ENCODE measurements at regions not wholly inside any gene's neighbourhood (a gene's known extent, or its start where the extent isn't known, plus 50 kb on each side); places are given as distances from the start of the nearest gene placed in this dataset.
"Not testable (repeated sequence)": the region's sequence is repeated elsewhere in the genome, so short reads cannot be mapped to it uniquely, and the experiment has no call there.

DNA sequence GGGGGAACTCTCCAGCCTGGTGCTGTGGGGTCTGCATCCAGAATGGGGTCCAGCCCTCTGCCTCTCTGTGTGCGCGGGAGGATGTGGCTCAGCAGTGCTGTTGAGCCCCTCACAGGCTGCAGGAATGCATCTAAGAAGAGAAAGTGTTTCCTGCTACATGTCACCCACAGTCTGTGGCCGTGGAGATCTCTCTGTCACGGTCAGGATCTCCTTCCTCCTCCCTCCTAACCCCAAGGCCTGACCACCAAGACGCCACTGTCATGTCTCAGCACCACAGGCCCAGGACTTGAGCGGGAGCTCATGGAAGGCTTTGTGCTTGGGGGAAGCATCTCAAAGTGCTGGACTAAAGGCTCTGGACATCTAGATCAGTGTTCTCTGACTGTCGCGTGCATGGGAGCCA, 90.1 kb downstream of the SREK1 start:
- DNase-seq (ENCODE audit: low spot score) = no peak

- DNase-seq (ENCODE audit: low spot score) = no peak
Observed at GRCh38 chr5:66238435-66238834, 94.3 kb downstream of the SREK1 start.

- DNase-seq (ENCODE audit: low spot score) = peak; percentile 33
Observed at GRCh38 chr5:66239034-66239433, 94.9 kb downstream of the SREK1 start.

- DNase-seq (ENCODE audit: low spot score) = no peak
Observed at GRCh38 chr5:66241136-66241825, 97.2 kb downstream of the SREK1 start.

GRCh38 chr5:66242050-66242715, 98.1 kb downstream of the SREK1 start:
- DNase-seq (ENCODE audit: low spot score) = no peak

DNA sequence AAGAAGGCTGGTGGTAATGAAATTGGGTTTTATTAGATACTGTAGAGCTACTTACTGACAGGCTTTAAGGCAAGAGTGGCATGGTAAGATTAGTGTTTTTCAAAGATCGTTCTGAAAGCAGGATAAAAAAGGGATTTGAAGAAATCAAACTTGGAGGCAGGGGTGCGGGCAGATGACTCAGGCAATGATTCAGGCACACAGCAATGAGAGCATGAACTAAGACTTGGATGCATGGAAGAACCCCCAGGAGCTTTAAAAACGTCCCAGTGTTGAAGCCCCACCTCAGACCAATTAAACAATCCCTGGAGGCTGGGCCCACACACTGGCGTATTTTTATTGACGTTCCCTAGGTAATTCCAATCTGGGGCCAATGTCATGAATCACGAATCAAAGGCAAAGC, 102.5 kb downstream of the SREK1 start:
- DNase-seq (ENCODE audit: low spot score) = no peak

DNA sequence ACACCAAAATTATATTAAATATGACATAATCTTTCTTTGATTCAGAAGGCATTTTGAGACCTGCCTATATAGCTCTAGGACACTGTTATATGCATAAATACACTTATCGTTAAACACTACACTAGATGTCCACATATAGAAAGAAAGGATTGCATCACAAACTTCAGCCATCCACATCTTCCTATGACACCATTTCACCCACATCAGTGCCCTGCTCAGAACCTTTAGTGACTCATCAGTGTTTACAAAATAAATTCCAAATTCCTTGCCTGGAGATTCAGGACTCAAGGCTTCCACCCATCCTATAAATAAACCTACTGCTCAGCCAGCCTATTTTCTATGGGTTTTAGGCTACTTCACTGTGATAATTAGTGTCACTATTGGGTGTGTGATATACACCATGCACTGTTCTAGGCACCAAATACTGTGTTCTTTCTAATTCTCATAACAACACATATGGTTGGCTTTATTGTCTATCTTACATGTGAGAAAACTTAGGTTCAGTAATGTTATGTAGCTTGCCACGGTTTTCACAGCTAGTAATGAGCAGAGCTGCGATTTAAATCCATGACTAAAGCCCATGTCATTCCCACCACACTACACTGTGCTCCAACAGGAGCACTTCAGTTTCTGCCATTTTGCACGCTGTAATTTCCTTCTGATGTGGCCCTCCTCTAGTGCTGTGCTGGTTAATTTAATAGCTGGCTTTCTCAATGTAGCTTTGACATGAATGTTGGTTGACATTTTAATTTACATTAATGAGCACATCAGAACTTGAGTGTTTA, 103.3 kb downstream of the SREK1 start:
- DNase-seq (ENCODE audit: low spot score) = no peak

DNA sequence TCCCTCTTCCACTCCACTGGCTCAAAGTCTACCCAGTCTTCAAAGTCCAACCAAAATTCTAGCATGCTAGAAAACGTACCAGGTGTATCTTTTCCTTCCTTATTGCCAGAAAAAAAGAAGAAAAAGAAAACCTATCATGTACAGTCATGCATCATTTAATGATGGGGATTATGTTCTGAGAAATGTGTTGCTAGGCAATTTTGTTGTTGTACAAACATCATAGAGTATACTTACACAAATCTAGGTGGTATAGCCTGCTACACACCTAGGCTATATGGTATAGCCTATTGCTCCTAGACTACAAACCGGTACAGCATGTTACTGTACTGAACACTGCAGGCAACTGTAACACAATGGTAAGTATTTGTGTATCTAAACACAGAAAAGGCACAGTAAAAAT, 104.8 kb downstream of the SREK1 start:
- no peak for DNase-seq (ENCODE audit: low spot score)

GRCh38 chr5:66249920-66250319, 105.8 kb downstream of the SREK1 start:
- no peak for DNase-seq (ENCODE audit: low spot score)

DNA sequence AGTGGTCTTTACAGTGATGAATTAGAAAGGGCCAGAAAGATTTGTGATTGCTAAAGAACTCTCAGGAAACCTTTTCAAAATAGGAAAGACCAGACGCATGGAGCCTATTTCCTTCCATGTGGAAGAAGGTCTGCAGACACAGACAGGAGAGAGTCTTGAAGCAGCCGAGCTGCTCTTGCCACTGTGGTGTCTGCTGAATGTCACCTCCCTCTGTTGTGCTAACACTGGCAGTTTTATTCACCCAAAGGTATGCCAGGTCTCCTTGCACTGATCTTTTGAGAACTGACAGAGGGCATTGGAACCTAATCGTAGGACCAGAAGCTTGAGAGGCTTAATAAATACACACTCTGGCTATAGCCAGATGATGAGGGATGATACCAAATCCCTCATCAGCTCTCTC, 108.7 kb downstream of the SREK1 start:
- no peak for DNase-seq (ENCODE audit: low spot score)

- DNase-seq (ENCODE audit: low spot score) = peak; percentile 18
Observed at GRCh38 chr5:66255714-66256113, 111.6 kb downstream of the SREK1 start.

GRCh38 chr5:66273121-66273520, 129.0 kb downstream of the SREK1 start:
- DNase-seq (ENCODE audit: low spot score) = no peak

DNA sequence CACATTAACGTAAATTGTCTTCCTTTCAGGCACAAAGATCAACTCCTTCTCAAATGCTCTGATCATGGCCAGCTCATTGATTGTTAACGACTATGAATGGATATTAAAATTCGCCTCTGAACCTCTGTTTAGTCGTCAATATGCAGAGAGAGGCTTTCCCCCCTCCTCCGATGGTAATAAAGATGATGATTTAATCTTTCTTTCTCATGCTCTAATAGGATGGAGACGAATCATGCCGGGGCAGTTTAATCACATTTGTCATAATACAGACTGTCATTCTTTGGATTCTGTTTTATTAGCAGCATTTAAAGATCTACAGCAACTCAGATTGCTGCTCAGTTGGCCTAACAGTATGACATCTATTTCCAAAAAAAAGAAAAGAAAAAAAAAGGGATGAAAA, 132.9 kb downstream of the SREK1 start:
- DNase-seq (ENCODE audit: low spot score) = no peak

DNA sequence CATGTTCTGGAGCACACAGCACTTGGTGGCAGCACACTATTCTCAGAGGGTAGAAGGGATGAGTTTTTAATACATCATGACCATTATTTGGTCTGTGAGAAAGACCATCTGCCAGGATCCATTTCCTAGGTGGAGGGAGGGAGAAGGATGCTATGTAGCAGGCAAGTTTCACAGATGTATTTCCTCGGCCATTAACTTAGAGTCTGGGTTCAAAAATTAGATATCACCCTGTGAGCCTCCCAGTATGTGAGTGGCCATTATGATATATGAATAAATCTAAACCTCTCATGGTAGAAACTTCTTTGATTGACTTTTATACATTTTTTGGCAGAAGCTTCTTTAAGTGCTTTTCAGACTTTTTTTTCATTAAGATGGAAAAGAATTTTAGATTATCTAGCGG, 133.9 kb downstream of the SREK1 start:
- no peak for DNase-seq (ENCODE audit: low spot score)

DNA sequence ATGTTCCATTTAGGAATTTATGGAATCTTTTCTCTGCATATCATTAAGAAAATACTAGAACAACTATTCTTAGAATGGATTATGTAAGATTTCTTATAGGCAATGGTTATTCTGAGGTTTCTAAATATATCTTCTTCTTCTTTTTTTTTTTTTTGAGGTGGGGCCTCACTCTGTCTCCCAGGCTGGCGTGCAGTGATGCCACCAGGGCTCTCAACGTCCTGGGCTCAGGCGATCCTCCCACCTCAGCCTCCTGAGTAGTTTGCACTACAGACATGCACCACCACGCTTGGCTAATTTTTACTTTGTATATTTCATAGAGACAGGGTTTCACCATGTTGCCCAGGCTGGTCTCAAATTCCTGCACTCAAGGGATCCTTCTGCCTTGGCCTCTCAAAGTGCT, 137.2 kb downstream of the SREK1 start:
- DNase-seq (ENCODE audit: low spot score) = no peak

DNA sequence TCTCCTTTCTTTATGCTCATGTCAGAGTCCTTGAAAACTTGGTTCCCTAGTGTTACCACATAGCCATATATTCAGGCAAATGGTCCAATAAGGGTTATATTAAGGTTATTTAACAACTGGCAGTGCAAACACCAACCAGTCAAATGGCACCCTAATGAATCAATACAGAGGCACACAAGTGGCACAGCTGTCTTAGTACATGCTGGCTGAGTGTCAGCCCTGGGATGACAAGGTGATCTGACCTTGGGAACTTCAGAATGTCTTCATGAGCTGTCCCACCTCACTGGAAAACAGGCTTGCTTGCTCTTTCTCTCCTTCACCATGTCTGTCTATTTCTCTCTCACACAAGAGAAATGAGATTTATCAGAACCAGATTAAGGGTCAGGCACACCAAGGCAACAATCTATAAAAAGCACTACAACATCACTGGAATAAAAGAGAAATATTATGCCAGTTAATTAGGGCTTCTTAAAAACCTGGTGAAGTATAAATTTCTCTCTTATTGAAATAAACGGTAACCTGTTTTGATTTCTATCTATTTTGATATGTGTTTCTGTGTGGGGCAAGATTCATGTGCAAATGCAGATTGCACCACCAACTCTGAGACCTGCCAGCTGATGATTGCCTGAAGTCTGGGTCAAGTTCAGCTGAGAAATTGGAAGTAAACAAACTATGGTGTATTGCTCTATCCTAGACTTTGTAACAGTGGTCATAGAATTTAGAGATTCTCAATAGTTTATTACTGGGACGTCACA, 140.7 kb downstream of the SREK1 start:
- DNase-seq (ENCODE audit: low spot score) = no peak

DNA sequence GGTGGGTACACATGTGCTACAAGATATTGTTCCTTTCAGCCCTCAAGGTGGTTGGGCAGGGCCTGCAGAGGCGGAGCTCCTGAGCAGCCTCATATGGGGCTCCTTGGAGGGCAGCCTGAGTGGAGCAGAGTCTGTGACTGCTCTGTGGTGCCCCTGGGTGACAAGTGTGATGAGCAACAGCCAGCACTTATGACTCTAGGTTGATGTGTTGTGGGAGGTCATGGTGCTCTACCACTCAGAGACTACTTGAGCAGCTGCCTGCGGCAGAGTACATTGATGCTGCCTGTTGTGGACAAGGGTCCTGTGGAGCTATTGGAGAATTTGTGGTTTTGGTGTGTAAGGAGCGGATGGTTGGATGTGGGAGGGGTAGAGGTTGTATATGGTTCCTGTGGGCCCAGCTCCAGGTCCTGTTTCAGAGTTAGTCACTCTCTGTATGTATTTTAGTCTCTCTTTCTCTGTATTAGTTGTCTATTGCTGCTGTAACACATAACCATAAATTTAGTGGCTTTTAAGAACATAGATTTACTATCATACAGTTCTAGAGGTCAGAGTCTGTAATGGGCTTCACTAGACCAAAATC, 141.3 kb downstream of the SREK1 start:
- no peak for DNase-seq (ENCODE audit: low spot score)

DNA sequence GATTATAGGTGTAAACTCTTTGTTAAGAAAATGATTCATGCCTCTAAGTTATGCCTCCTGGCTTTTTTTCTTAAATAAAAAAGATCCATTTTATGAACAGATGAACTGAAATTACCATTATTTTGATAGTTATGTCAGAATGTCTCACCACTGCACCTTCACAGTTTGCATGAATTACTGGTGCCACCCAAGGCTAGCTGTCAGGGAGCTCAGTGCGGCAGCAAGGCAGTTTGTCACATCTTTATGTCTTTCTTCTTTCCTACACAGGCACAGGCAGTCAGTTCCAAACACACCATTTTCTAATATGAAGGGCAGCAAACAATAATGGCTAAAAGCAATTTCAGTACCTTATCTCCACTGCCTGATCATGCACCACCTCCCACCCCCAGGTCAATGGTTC, 147.7 kb downstream of the SREK1 start:
- no peak for DNase-seq (ENCODE audit: low spot score)

- not testable (repeated sequence) for DNase-seq (ENCODE audit: low spot score)
Observed at GRCh38 chr5:66293851-66294250, 149.8 kb downstream of the SREK1 start.

DNA sequence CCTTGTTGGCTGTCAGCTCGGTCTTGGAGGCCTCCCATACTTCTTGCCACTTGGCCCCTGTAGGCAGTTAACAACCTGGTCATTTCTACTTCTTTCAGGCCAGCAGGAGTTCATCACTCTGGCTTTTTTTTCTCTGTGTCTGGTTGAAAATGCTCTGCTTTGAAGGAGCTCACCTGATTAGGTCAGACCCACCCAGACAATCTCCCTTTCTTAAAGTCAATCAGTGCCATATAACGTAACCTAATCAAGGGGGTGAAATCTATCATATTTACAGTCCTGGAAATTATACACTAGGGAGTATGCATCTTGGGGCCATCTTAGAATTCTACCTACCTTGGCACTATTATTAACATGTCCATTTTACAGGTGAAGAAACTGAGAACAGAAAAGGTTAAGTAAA, 155.4 kb downstream of the SREK1 start:
- no peak for DNase-seq (ENCODE audit: low spot score)

- DNase-seq (ENCODE audit: low spot score) = no peak
Observed at GRCh38 chr5:66302344-66302743, 158.2 kb downstream of the SREK1 start.
